ENCODE measurements at regions not wholly inside any gene's neighbourhood (a gene's known extent, or its start where the extent isn't known, plus 50 kb on each side); places are given as distances from the start of the nearest gene placed in this dataset.

DNA sequence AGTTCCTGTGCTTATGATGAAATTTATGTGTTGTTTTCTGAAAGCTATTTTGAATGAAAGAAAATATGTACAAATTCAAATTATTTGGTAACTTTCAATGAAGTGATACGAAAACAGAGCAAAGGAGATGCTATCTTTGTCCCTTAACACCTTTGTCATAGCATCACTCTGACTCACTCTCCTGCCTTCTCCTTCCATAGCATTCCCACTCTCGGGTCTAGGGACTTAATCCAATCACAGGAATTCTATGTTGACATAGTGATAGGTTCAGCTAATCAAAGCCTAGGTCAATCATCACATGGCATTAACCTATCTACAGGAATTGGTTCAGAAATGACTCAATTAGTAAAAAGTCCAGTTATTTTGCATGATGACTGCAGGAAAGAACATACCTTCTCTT is 464.7 kb upstream of the RORB start:
- TF ChIP-seq POLR2A (IDR thresholded peaks at IDR 0.05), result no peak
- TF ChIP-seq, protein P1, sequence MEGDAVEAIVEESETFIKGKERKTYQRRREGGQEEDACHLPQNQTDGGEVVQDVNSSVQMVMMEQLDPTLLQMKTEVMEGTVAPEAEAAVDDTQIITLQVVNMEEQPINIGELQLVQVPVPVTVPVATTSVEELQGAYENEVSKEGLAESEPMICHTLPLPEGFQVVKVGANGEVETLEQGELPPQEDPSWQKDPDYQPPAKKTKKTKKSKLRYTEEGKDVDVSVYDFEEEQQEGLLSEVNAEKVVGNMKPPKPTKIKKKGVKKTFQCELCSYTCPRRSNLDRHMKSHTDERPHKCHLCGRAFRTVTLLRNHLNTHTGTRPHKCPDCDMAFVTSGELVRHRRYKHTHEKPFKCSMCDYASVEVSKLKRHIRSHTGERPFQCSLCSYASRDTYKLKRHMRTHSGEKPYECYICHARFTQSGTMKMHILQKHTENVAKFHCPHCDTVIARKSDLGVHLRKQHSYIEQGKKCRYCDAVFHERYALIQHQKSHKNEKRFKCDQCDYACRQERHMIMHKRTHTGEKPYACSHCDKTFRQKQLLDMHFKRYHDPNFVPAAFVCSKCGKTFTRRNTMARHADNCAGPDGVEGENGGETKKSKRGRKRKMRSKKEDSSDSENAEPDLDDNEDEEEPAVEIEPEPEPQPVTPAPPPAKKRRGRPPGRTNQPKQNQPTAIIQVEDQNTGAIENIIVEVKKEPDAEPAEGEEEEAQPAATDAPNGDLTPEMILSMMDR (IDR thresholded peaks at IDR 0.05), result no peak

Measured in body of pancreas (tissue), 4 donors.